ENCODE measurements at regions not wholly inside any gene's neighbourhood (a gene's known extent, or its start where the extent isn't known, plus 50 kb on each side); places are given as distances from the start of the nearest gene placed in this dataset.

DNA sequence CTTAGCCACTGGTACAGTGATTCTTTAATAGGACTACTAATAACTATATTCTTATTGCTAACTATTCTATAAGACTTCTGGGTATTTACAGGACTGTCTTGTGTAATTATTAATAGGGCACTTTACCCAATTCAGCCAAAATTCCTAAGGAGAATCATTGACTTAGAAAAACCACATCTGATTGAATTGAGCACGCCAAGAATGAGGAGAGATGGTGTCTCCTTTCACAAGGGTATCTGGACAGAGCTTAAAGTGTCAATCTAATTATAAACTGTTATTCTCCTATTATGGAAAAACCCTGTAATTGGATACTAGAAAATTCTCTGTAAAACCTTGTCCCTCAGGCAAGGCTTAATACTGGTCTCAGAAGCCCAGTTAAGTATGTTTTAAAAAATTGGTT is 111.1 kb upstream of the TLL1 start:
- TF ChIP-seq CTCF (optimal IDR thresholded peaks at IDR 0.05 in 1 of 3, IDR thresholded peaks at IDR 0.05 in 1 of 3, conservative IDR thresholded peaks at IDR 0.05 in 1 of 3; ENCODE audit: extremely low read depth in 1 of 3, insufficient read depth in 2 of 3, low read length in 3 of 3) (no peak), EZH2 (IDR thresholded peaks at IDR 0.05; ENCODE audit: low read length) (no peak)
